HepG2 (cell line): ENCODE measurements at regions not wholly inside any gene's neighbourhood (a gene's known extent, or its start where the extent isn't known, plus 50 kb on each side); places are given as distances from the start of the nearest gene placed in this dataset.

ENCODE experiments used
- ATAC-seq: fragments of 200-7000 bp; cut with Tn5 transposase; 3 replicates; pipeline ENCODE4 v1.9.1; 2020; ENCODE audit warnings: mild to moderate bottlenecking, moderate library complexity
- BruUV-seq: library from RNA; stranded (reverse); fragments of 400-500 nt; replicated peaks from 2 replicates; lab custom pipeline; 2021; lab: Mats Ljungman, UMichigan
- CTCF ChIA-PET: fragments of 300-600 bp; formaldehyde crosslinking; extraction: SDS; loops from one replicate; lab custom pipeline; 2021; ENCODE audit warnings: low total read pairs, inconsistent platforms, low intra/inter-chr PET ratio; lab: Yijun Ruan, JAX
- POLR2A ChIA-PET: fragments of 350-600 bp; sonication (Branson Sonifier 250); formaldehyde crosslinking; loops from one replicate; lab custom pipeline; 2020; ENCODE audit warnings: antibody characterized with exemption, inconsistent platforms; lab: Yijun Ruan, JAX
- DNase-seq: peaks from one replicate; pipeline ENCODE4 v3.0.0-alpha.2; 2015; ENCODE audit warnings: low spot score
- FAIRE-seq: peaks from 3 replicates; lab custom pipeline; 2011; peaks lifted over from hg19 to GRCh38; lab: Jason Lieb, UNC
- H2AFZ ChIP-seq: one replicate; pipeline ENCODE4 v1.6.1; 2011; ENCODE audit warnings: low read length, inconsistent platforms
- H3K27ac ChIP-seq: fragments of 300-600 bp; 3 replicates; pipeline ENCODE4 v1.8.0; 2011; ENCODE audit warnings: mixed run types, mild to moderate bottlenecking, mixed read lengths, low read length, inconsistent platforms; ENCODE audit not compliant: insufficient read depth; ENCODE audit errors: extremely low read length
- H3K27me3 ChIP-seq, 2 experiments: fragments of 200-600 bp in 1 of 2; 2 replicates in 1 of 2; 3 replicates in 1 of 2; pipeline versions ENCODE4 v1.6.0 to v1.8.0; 2011; ENCODE audit warnings: low read length in 2 of 2, mild to moderate bottlenecking in 2 of 2, moderate library complexity in 2 of 2, inconsistent platforms in 1 of 2; ENCODE audit not compliant: insufficient read depth in 2 of 2, control insufficient read depth in 1 of 2
- H3K36me3 ChIP-seq, 2 experiments: fragments of 200-600 bp in 1 of 2; replicated peaks in 1 of 2; 2 replicates in 1 of 2; 3 replicates in 1 of 2; pipeline versions ENCODE4 v1.5.1 to v1.8.0; 2011; ENCODE audit warnings: low read length in 2 of 2, inconsistent platforms in 1 of 2; ENCODE audit not compliant: insufficient read depth in 2 of 2, control insufficient read depth in 1 of 2
- H3K4me1 ChIP-seq: 2 replicates; pipeline ENCODE4 v1.5.1; 2012; ENCODE audit warnings: low read length, inconsistent platforms; ENCODE audit not compliant: insufficient read depth
- H3K4me2 ChIP-seq: 2 replicates; pipeline ENCODE4 v1.6.0; 2011; ENCODE audit warnings: low read depth, low read length, inconsistent platforms
- H3K4me3 ChIP-seq, 3 experiments: fragments of 200-600 bp in 1 of 3; sonication (generic), shearing (Covaris generic) in 1 of 3; replicated peaks in 1 of 3; 2 replicates each; pipeline ENCODE4 v1.5.1; 2011 to 2016; ENCODE audit warnings: low read length in 3 of 3, inconsistent platforms in 2 of 3, low read depth in 2 of 3, mild to moderate bottlenecking in 2 of 3, control low read depth in 1 of 3, mixed read lengths in 1 of 3; ENCODE audit not compliant: insufficient read depth in 1 of 3
- H3K79me2 ChIP-seq: one replicate; pipeline ENCODE4 v1.6.1; 2011; ENCODE audit warnings: low read length, inconsistent platforms; ENCODE audit not compliant: insufficient read depth
- H3K9ac ChIP-seq: 2 replicates; pipeline ENCODE4 v1.6.0; 2011; ENCODE audit warnings: mild to moderate bottlenecking, low read depth, low read length, inconsistent platforms; ENCODE audit not compliant: insufficient read depth
- H3K9me3 ChIP-seq: 2 replicates; pipeline ENCODE4 v1.5.1; 2012; ENCODE audit warnings: mild to moderate bottlenecking, low read length
- H4K20me1 ChIP-seq: 2 replicates; pipeline ENCODE4 v1.6.0; 2011; ENCODE audit warnings: inconsistent platforms, mild to moderate bottlenecking, low read length, moderate library complexity; ENCODE audit not compliant: insufficient read depth
- GABPA ChIP-seq, 2 experiments: IDR thresholded peaks; 2 replicates each; pipeline ENCODE4 v1.6.1; 2011 to 2016; ENCODE audit warnings: low read depth in 2 of 2, low read length in 1 of 2, missing biosample characterization in 1 of 2, missing genetic modification characterization in 1 of 2
- GLI4 ChIP-seq: sonication (generic); formaldehyde crosslinking; IDR thresholded peaks from 2 replicates; pipeline ENCODE4 v1.5.1; 2020; ENCODE audit warnings: missing genetic modification reagents, mild to moderate bottlenecking, moderate library complexity, borderline replicate concordance
- HNRNPLL ChIP-seq: fragments of 200-400 bp; formaldehyde crosslinking; IDR thresholded peaks from 2 replicates; pipeline ENCODE4 v1.6.1; 2017; ENCODE audit warnings: mild to moderate bottlenecking, low read depth, low read length; ENCODE audit not compliant: poor library complexity, severe bottlenecking
- HOMEZ ChIP-seq: IDR thresholded peaks from 2 replicates; pipeline ENCODE4 v1.6.1; 2016; ENCODE audit warnings: low read depth
- HOXA9 ChIP-seq: sonication (generic); formaldehyde crosslinking; IDR thresholded peaks from 2 replicates; pipeline ENCODE4 v1.8.1; 2022; ENCODE audit warnings: missing genetic modification reagents, mild to moderate bottlenecking, moderate library complexity, borderline replicate concordance
- KLF16 ChIP-seq, 2 experiments: sonication (generic) in 1 of 2; formaldehyde crosslinking in 1 of 2; IDR thresholded peaks; 2 replicates each; pipeline versions ENCODE4 v1.6.1 to v1.8.0; 2016 to 2023; ENCODE audit warnings: missing genetic modification reagents in 2 of 2, missing compliant biosample characterization in 1 of 2
- PAX8 ChIP-seq: sonication (generic); formaldehyde crosslinking; IDR thresholded peaks from 2 replicates; pipeline ENCODE4 v1.8.0; 2022; ENCODE audit warnings: mild to moderate bottlenecking, missing genetic modification reagents, borderline replicate concordance
- TFAP4 ChIP-seq: sonication (generic); IDR thresholded peaks from 2 replicates; pipeline ENCODE4 v1.6.1; 2016; ENCODE audit warnings: low read depth, borderline replicate concordance
- ZMYM3 ChIP-seq: sonication (generic); formaldehyde crosslinking; IDR thresholded peaks from 2 replicates; pipeline ENCODE4 v1.5.1; 2020; ENCODE audit warnings: mild to moderate bottlenecking, missing genetic modification reagents
- WGBS: methylation state at CpG from one replicate; pipeline ENCODE4 v1.1.6; 2017; ENCODE audit warnings: low lambda C conversion rate; 5-methylcytosine and 5-hydroxymethylcytosine counted together
- in situ Hi-C: cut with HindIII; loops from 2 replicates; pipeline ENCODE4 v1.10.0; 2017; ENCODE audit warnings: low pct_unique_long_range_greater_than_20kb; ENCODE audit not compliant: extremely low pct_ligation_motif_present
- intact Hi-C: fragments of 100-400 bp; cut with micrococcal nuclease; formaldehyde crosslinking; loops from one replicate; pipeline ENCODE4 v1.10.0; 2022; ENCODE audit not compliant: unreplicated experiment

- CTCF ChIA-PET = no interaction called here
- no peak overlapping the region for H3K9ac ChIP-seq
- no peaks in the 10 kb centered on the region for H3K36me3 ChIP-seq
- peaks cover 0 to 4% of the 10 kb centered on the region in 2 experiments; a peak in 3 of 5 replicates for H3K27me3 ChIP-seq
- H2AFZ ChIP-seq = no peak overlapping the region
- H3K4me3 ChIP-seq = no peak overlapping the region
- FAIRE-seq (no peak), ATAC-seq (no peak), DNase-seq (no peak)
- BruUV-seq = no TSS peak
- H3K4me1 ChIP-seq = no peaks in the 10 kb centered on the region
- no peak overlapping the region for H3K27ac ChIP-seq
- 11% methylated on average over 5 of the region's 5 CpGs for WGBS
- H4K20me1 ChIP-seq = no peaks in the 10 kb centered on the region
- intact Hi-C loops (no loop called here), in situ Hi-C loops (no loop called here)
- H3K9me3 ChIP-seq = no peaks in the 10 kb centered on the region
- no peaks in the 10 kb centered on the region for H3K79me2 ChIP-seq
- TF ChIP-seq ZMYM3 (CRISPR knock-in tag) (no peak), PAX8 (CRISPR knock-in tag) (no peak), HOXA9 (CRISPR knock-in tag) (no peak), GLI4 (CRISPR knock-in tag) (no peak), HOMEZ (CRISPR knock-in tag) (no peak), HNRNPLL (no peak), GABPA (IDR thresholded peaks at IDR 0.05; ENCODE audit: low read depth, low read length) (no peak), GABPA (CRISPR knock-in tag; IDR thresholded peaks at IDR 0.05; ENCODE audit: low read depth) (no peak), TFAP4 (no peak), KLF16 (CRISPR knock-in tag; IDR thresholded peaks at IDR 0.05) (no peak)
- TF ChIP-seq, all 625 proteins: peak for 0
- no peak overlapping the region for H3K4me2 ChIP-seq
- POLR2A ChIA-PET = no interaction called here
Observed at GRCh38 chr3:127439621-127440020, 150.9 kb downstream of the TPRA1 start.
